Brain microvascular endothelial cell (primary cell): ENCODE measurements at regions not wholly inside any gene's neighbourhood (a gene's known extent, or its start where the extent isn't known, plus 50 kb on each side); places are given as distances from the start of the nearest gene placed in this dataset.

ENCODE experiments used
- DNase-seq: peaks from one replicate; pipeline ENCODE4 v3.0.0-alpha.2; 2020
- H3K27ac ChIP-seq: fragments of 250-450 bp; sonication (Bioruptor Pico); 2 replicates; pipeline ENCODE4 v1.5.1; 2020; ENCODE audit warnings: mild to moderate bottlenecking, moderate library complexity
- H3K27me3 ChIP-seq: fragments of 250-450 bp; sonication (Bioruptor Pico); replicated peaks from 2 replicates; pipeline ENCODE4 v1.5.1; 2020; ENCODE audit warnings: mild to moderate bottlenecking
- H3K36me3 ChIP-seq: fragments of 250-450 bp; sonication (Bioruptor Pico); replicated peaks from 2 replicates; pipeline ENCODE4 v1.5.1; 2020; ENCODE audit warnings: mild to moderate bottlenecking
- H3K4me3 ChIP-seq: 2 replicates; pipeline ENCODE4 v1.5.1; 2011; ENCODE audit warnings: low read depth, mild to moderate bottlenecking, control low read depth, low read length, moderate library complexity
- in situ Hi-C: cut with HindIII; loops from 2 replicates; pipeline ENCODE4 v1.10.0; 2017; ENCODE audit warnings: low sequenced_read_pairs, low pct_ligation_motif_present
- TF ChIP-seq, protein P1 (sequence below): IDR thresholded peaks from 2 replicates; pipeline ENCODE4 v1.5.1; 2011; ENCODE audit warnings: low read depth, mild to moderate bottlenecking, moderate library complexity, low read length, control low read depth, inconsistent platforms; ENCODE audit errors: missing control alignments

DNA sequence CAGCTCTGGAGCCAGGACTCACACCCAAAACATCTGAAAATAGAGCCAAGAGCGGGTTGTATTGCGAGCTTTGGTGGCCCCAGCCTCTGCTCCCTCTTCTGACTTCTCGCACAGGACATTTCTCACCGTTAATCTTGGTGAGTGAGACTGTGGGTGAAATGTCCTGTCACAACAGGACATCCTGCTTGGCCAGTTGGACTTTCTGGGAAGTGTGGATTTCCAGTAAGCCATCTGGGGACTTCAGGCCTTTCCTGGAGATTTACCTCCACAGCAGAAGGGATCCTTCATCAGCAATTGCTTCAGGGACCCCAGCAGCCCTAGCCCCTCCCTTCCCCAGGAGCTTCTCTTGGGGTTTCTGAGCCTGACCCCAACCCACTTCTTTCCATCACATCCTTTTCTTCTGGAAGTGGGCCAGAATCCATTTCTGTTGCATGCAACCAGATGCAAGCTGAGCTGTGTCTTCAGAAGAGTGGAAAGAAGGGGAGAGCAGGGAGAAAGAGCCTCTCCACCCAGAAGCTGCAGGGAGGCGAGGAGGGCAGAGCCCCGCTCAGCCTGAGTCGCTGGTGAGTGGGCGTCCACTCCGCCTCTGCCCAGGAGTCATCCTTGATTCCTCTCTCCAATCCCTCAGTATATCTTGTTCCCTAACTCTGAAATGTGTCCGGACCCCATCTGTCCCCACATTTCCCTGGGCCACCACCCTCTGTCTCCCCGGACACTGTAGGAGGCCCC lies 50.3 kb upstream of the GADD45G start:
- in situ Hi-C loops = no loop called here
- TF ChIP-seq, protein P1, sequence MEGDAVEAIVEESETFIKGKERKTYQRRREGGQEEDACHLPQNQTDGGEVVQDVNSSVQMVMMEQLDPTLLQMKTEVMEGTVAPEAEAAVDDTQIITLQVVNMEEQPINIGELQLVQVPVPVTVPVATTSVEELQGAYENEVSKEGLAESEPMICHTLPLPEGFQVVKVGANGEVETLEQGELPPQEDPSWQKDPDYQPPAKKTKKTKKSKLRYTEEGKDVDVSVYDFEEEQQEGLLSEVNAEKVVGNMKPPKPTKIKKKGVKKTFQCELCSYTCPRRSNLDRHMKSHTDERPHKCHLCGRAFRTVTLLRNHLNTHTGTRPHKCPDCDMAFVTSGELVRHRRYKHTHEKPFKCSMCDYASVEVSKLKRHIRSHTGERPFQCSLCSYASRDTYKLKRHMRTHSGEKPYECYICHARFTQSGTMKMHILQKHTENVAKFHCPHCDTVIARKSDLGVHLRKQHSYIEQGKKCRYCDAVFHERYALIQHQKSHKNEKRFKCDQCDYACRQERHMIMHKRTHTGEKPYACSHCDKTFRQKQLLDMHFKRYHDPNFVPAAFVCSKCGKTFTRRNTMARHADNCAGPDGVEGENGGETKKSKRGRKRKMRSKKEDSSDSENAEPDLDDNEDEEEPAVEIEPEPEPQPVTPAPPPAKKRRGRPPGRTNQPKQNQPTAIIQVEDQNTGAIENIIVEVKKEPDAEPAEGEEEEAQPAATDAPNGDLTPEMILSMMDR = no peak

DNA sequence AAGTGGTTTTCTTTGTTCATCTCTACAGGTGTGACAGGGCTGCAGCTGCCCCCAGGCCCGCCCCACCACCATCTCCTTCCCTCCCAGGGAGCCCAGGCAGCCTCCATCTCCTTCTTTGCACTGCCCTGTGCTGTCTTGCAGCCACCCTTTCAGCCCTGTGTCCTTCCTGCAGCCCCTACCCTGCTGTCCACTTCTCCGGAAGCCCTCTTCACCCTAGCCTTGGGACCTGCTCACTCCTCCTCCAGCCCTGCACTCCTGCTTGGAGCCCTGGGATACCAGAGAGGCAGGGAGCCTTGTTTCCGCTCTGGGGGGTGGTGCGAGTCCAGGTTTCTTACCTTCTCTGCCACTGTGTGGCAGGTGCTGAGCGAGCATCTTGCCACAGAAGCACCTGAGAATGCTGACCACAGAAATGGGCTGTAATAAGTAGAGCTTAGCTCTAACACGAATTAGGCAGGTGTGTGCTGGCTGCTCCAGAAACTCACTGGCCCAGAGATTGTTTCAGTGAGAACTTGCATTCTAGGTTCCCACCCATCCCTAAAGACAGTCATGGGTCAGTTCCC lies 51.3 kb upstream of the GADD45G start:
- Histone ChIP-seq H3K36me3 (no peaks in the 10 kb centered on the region), H3K27me3 (no peaks in the 10 kb centered on the region), H3K27ac (no peak overlapping the region), H3K4me3 (no peak overlapping the region)
- in situ Hi-C loops = no loop called here
- DNase-seq = no peak
- TF ChIP-seq, protein P1 = no peak

More for the DNA sequence above, 50.3 kb upstream of the GADD45G start:
- no peaks in the 10 kb centered on the region for H3K27me3 ChIP-seq
- no peak overlapping the region for H3K27ac ChIP-seq
- no peak overlapping the region for H3K4me3 ChIP-seq
- no peaks in the 10 kb centered on the region for H3K36me3 ChIP-seq
- no peak for DNase-seq

DNA sequence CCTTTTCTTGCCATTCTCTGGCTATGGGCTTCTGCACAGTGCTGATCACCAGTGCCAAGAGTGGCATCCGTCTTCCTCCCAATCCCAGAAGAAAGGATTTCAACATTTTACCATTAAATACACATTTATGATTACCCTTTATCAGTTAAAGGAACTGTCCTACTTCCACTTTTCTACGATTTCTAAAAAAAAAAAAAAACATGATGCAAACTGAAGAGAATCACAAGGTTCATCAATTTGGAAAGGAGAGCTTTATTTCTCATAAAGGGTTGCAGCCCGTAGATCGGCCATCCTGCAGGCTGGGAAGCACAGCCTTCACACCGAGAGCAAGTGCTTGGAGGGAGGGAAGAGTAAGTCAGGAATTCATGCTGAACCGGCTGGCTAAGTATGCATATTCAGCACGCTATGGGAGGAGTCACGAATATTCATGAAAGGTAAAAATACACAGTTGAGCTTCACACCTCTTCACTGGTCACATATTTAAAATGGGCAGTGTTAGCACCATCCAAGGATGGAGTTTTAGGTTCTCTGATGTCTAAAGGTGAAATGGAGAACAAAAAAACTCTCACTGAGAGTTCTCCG lies 52.5 kb upstream of the SEMA4D start:
- Histone ChIP-seq H3K4me3 (no peak overlapping the region), H3K27ac (no peak overlapping the region), H3K36me3 (no peaks in the 10 kb centered on the region), H3K27me3 (no peaks in the 10 kb centered on the region)
- TF ChIP-seq, protein P1 = no peak
- in situ Hi-C loops = no loop called here
- DNase-seq = no peak

GRCh38 chr9:89549031-89549644 lies 51.2 kb upstream of the SEMA4D start:
- in situ Hi-C loops = no loop called here
- no peak overlapping the region for H3K27ac ChIP-seq

GRCh38 chr9:89548071-89548638 lies 50.2 kb upstream of the SEMA4D start:
- Histone ChIP-seq H3K27me3 (no peaks in the 10 kb centered on the region), H3K27ac (no peak overlapping the region), H3K4me3 (no peak overlapping the region), H3K36me3 (no peaks in the 10 kb centered on the region)
- TF ChIP-seq, protein P1 = no peak
- in situ Hi-C loops = no loop called here
- no peak for DNase-seq

More at GRCh38 chr9:89549031-89549644, 51.2 kb upstream of the SEMA4D start:
- TF ChIP-seq, protein P1 = peak; percentile 99
- H3K27me3 ChIP-seq = no peaks in the 10 kb centered on the region
- H3K4me3 ChIP-seq = no peak overlapping the region
- no peaks in the 10 kb centered on the region for H3K36me3 ChIP-seq
- peak; percentile 60 for DNase-seq
